ENCODE measurements at regions not wholly inside any gene's neighbourhood (a gene's known extent, or its start where the extent isn't known, plus 50 kb on each side); places are given as distances from the start of the nearest gene placed in this dataset.

GRCh38 chr2:120497261-120497977 lies 151.5 kb downstream of the INHBB start:
- Histone ChIP-seq H3K4me3 (no peak overlapping the region), H3K36me3 (no peaks in the 10 kb centered on the region), H3K9me3 (no peaks in the 10 kb centered on the region), H3K27me3 (no peaks in the 10 kb centered on the region), H3K4me1 (peaks cover 5 to 7% of the 10 kb centered on the region in 2 donors), H3K27ac (no peak overlapping the region)
- in situ Hi-C loops (cut with MboI; ENCODE audit: low sequenced_read_pairs in 4 of 4) = no loop called here
- ATAC-seq = peak; percentile 63 to 70
- peak; percentile 40 to 50 for DNase-seq
- no peak for TF ChIP-seq POLR2A (IDR thresholded peaks at IDR 0.05)
- TF ChIP-seq CTCF (IDR thresholded peaks at IDR 0.05 in 4 of 5, conservative IDR thresholded peaks at IDR 0.05 in 1 of 5) = no peak
- intact Hi-C loops (cut with DNase I; ENCODE audit: low total_unique reads) = no loop called here

- TF ChIP-seq POLR2A (IDR thresholded peaks at IDR 0.05) (no peak), CTCF (IDR thresholded peaks at IDR 0.05 in 4 of 5, conservative IDR thresholded peaks at IDR 0.05 in 1 of 5) (no peak)
- Histone ChIP-seq H3K27me3 (no peaks in the 10 kb centered on the region), H3K36me3 (no peaks in the 10 kb centered on the region), H3K9me3 (no peaks in the 10 kb centered on the region), H3K4me1 (peaks cover 8 to 12% of the 10 kb centered on the region in 2 donors), H3K27ac (no peak overlapping the region), H3K4me3 (no peak overlapping the region)
- ATAC-seq (no peak), DNase-seq (no peak)
- intact Hi-C loops (cut with DNase I; ENCODE audit: low total_unique reads) = no loop called here
- in situ Hi-C loops (cut with MboI; ENCODE audit: low sequenced_read_pairs in 4 of 4) = no loop called here
Observed at GRCh38 chr2:120498121-120498520, 152.2 kb downstream of the INHBB start.

GRCh38 chr2:120498576-120499394 lies 152.8 kb downstream of the INHBB start:
- in situ Hi-C loops (cut with MboI; ENCODE audit: low sequenced_read_pairs in 4 of 4) = no loop called here
- Histone ChIP-seq H3K36me3 (no peaks in the 10 kb centered on the region), H3K27ac (no peak overlapping the region), H3K9me3 (no peaks in the 10 kb centered on the region), H3K27me3 (no peaks in the 10 kb centered on the region), H3K4me3 (no peak overlapping the region), H3K4me1 (peaks cover 14 to 19% of the 10 kb centered on the region in 2 donors)
- intact Hi-C loops (cut with DNase I; ENCODE audit: low total_unique reads) = no loop called here
- no peak for DNase-seq
- TF ChIP-seq CTCF (IDR thresholded peaks at IDR 0.05 in 4 of 5, conservative IDR thresholded peaks at IDR 0.05 in 1 of 5) (no peak), POLR2A (IDR thresholded peaks at IDR 0.05) (no peak)
- no peak for ATAC-seq

- TF ChIP-seq CTCF (IDR thresholded peaks at IDR 0.05 in 4 of 5, conservative IDR thresholded peaks at IDR 0.05 in 1 of 5) (no peak), POLR2A (IDR thresholded peaks at IDR 0.05) (no peak)
- ATAC-seq (no peak), DNase-seq (no peak)
- in situ Hi-C loops (cut with MboI; ENCODE audit: low sequenced_read_pairs in 4 of 4) = loop anchor here in 1 of 4 donors (5.0 kb wide), 1 partner anchor 42 kb away; no protein-coding TSS in a partner anchor
- Histone ChIP-seq H3K27ac (peak overlapping the region in 1 of 4 donors; percentile 47), H3K36me3 (no peaks in the 10 kb centered on the region), H3K27me3 (no peaks in the 10 kb centered on the region), H3K4me3 (no peak overlapping the region), H3K4me1 (peaks cover 22 to 28% of the 10 kb centered on the region in 2 donors), H3K9me3 (no peaks in the 10 kb centered on the region)
- intact Hi-C loops (cut with DNase I; ENCODE audit: low total_unique reads) = loop anchor here (1.0 kb wide), 1 partner anchor 155 kb away; no protein-coding TSS in a partner anchor
Observed at GRCh38 chr2:120499784-120500495, 154.0 kb downstream of the INHBB start.
